ENCODE measurements at regions not wholly inside any gene's neighbourhood (a gene's known extent, or its start where the extent isn't known, plus 50 kb on each side); places are given as distances from the start of the nearest gene placed in this dataset.

DNA sequence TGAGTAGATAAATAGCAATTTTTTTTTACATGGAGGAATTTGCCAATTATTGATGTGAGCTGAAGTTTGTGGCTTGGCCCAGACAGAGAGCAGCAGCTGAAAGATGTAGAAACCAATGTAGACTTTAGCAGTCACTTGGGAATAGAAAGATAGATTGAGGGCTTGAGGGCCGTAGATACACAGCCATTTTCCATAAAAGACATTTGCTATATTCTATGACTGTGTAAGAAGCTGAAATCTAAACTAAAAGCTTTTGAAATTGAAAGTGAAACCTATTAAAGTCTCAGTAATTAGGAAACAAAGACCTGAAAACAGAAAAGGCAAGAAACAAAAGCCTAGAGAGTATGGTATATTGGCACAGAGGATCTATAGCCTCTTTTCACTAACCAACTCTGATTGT is 332.7 kb downstream of the CENPW start:
- TF ChIP-seq, protein P1, sequence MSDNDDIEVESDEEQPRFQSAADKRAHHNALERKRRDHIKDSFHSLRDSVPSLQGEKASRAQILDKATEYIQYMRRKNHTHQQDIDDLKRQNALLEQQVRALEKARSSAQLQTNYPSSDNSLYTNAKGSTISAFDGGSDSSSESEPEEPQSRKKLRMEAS (IDR thresholded peaks at IDR 0.05; ENCODE audit: low read depth, low read length): no peak
- TF ChIP-seq ZNF622 (IDR thresholded peaks at IDR 0.05) (no peak), CHD2 (IDR thresholded peaks at IDR 0.05; ENCODE audit: borderline replicate concordance, low read depth, low read length) (no peak), PAX8 (IDR thresholded peaks at IDR 0.05) (no peak)
- TF ChIP-seq, protein P2, sequence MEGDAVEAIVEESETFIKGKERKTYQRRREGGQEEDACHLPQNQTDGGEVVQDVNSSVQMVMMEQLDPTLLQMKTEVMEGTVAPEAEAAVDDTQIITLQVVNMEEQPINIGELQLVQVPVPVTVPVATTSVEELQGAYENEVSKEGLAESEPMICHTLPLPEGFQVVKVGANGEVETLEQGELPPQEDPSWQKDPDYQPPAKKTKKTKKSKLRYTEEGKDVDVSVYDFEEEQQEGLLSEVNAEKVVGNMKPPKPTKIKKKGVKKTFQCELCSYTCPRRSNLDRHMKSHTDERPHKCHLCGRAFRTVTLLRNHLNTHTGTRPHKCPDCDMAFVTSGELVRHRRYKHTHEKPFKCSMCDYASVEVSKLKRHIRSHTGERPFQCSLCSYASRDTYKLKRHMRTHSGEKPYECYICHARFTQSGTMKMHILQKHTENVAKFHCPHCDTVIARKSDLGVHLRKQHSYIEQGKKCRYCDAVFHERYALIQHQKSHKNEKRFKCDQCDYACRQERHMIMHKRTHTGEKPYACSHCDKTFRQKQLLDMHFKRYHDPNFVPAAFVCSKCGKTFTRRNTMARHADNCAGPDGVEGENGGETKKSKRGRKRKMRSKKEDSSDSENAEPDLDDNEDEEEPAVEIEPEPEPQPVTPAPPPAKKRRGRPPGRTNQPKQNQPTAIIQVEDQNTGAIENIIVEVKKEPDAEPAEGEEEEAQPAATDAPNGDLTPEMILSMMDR (IDR thresholded peaks at IDR 0.05 in 2 of 3, conservative IDR thresholded peaks at IDR 0.05 in 1 of 3; ENCODE audit: control insufficient read depth in 2 of 3, extremely low read depth in 1 of 3, insufficient read depth in 1 of 3, low read depth in 3 of 3, low read length in 3 of 3): no peak
- TF ChIP-seq, protein P3, sequence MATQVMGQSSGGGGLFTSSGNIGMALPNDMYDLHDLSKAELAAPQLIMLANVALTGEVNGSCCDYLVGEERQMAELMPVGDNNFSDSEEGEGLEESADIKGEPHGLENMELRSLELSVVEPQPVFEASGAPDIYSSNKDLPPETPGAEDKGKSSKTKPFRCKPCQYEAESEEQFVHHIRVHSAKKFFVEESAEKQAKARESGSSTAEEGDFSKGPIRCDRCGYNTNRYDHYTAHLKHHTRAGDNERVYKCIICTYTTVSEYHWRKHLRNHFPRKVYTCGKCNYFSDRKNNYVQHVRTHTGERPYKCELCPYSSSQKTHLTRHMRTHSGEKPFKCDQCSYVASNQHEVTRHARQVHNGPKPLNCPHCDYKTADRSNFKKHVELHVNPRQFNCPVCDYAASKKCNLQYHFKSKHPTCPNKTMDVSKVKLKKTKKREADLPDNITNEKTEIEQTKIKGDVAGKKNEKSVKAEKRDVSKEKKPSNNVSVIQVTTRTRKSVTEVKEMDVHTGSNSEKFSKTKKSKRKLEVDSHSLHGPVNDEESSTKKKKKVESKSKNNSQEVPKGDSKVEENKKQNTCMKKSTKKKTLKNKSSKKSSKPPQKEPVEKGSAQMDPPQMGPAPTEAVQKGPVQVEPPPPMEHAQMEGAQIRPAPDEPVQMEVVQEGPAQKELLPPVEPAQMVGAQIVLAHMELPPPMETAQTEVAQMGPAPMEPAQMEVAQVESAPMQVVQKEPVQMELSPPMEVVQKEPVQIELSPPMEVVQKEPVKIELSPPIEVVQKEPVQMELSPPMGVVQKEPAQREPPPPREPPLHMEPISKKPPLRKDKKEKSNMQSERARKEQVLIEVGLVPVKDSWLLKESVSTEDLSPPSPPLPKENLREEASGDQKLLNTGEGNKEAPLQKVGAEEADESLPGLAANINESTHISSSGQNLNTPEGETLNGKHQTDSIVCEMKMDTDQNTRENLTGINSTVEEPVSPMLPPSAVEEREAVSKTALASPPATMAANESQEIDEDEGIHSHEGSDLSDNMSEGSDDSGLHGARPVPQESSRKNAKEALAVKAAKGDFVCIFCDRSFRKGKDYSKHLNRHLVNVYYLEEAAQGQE (IDR thresholded peaks at IDR 0.05; ENCODE audit: low read depth, low read length): no peak
- TF ChIP-seq, protein P4, sequence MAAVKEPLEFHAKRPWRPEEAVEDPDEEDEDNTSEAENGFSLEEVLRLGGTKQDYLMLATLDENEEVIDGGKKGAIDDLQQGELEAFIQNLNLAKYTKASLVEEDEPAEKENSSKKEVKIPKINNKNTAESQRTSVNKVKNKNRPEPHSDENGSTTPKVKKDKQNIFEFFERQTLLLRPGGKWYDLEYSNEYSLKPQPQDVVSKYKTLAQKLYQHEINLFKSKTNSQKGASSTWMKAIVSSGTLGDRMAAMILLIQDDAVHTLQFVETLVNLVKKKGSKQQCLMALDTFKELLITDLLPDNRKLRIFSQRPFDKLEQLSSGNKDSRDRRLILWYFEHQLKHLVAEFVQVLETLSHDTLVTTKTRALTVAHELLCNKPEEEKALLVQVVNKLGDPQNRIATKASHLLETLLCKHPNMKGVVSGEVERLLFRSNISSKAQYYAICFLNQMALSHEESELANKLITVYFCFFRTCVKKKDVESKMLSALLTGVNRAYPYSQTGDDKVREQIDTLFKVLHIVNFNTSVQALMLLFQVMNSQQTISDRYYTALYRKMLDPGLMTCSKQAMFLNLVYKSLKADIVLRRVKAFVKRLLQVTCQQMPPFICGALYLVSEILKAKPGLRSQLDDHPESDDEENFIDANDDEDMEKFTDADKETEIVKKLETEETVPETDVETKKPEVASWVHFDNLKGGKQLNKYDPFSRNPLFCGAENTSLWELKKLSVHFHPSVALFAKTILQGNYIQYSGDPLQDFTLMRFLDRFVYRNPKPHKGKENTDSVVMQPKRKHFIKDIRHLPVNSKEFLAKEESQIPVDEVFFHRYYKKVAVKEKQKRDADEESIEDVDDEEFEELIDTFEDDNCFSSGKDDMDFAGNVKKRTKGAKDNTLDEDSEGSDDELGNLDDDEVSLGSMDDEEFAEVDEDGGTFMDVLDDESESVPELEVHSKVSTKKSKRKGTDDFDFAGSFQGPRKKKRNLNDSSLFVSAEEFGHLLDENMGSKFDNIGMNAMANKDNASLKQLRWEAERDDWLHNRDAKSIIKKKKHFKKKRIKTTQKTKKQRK (IDR thresholded peaks at IDR 0.05; ENCODE audit: low read depth, low read length): no peak

Data from GM12878 (cell line).